Neural progenitor cell (in vitro differentiated cells): ENCODE measurements at regions not wholly inside any gene's neighbourhood (a gene's known extent, or its start where the extent isn't known, plus 50 kb on each side); places are given as distances from the start of the nearest gene placed in this dataset.

Experiments
- DNase-seq: peaks from one replicate; pipeline ENCODE4 v3.0.0-alpha.2; 2016; ENCODE audit warnings: low spot score
- H2AFZ ChIP-seq: fragments of 200-600 bp; sonication (generic); replicated peaks from 2 replicates; pipeline ENCODE4 v1.6.1; 2016; ENCODE audit warnings: antibody characterized with exemption
- H3F3A ChIP-seq: fragments of 200-600 bp; sonication (generic); 2 replicates; pipeline ENCODE4 v1.6.1; 2016; ENCODE audit warnings: antibody characterized with exemption, low read depth
- H3K27ac ChIP-seq: fragments of 200-600 bp; sonication (generic); 2 replicates; pipeline ENCODE4 v1.5.1; 2016; ENCODE audit warnings: mild to moderate bottlenecking
- H3K27me3 ChIP-seq: fragments of 200-600 bp; sonication (generic); 2 replicates; pipeline ENCODE4 v1.6.1; 2016; ENCODE audit warnings: mild to moderate bottlenecking, moderate library complexity
- H3K36me3 ChIP-seq: fragments of 200-600 bp; sonication (generic); 2 replicates; pipeline ENCODE4 v1.5.1; 2016
- H3K4me1 ChIP-seq: fragments of 200-600 bp; sonication (generic); 2 replicates; pipeline ENCODE4 v1.6.1; 2016; ENCODE audit warnings: mixed run types
- H3K4me2 ChIP-seq: fragments of 200-600 bp; sonication (generic); 2 replicates; pipeline ENCODE4 v1.6.1; 2016
- H3K4me3 ChIP-seq: fragments of 200-600 bp; sonication (generic); 2 replicates; pipeline ENCODE4 v1.5.1; 2016
- H3K79me2 ChIP-seq: fragments of 200-600 bp; sonication (generic); 2 replicates; pipeline ENCODE4 v1.6.1; 2016; ENCODE audit warnings: low read depth
- H3K9ac ChIP-seq: fragments of 200-600 bp; sonication (generic); 2 replicates; pipeline ENCODE4 v1.6.1; 2016
- H3K9me3 ChIP-seq: fragments of 200-600 bp; sonication (generic); 2 replicates; pipeline ENCODE4 v1.5.1; 2016; ENCODE audit warnings: low read depth
- H4K20me1 ChIP-seq: fragments of 200-600 bp; sonication (generic); 2 replicates; pipeline ENCODE4 v1.6.1; 2016; ENCODE audit warnings: low read depth
- H3K27ac Mint-ChIP-seq: 3 replicates; pipeline ENCODE4 v1.8.0; 2021; ENCODE audit warnings: mixed read lengths
- H3K27me3 Mint-ChIP-seq: 2 replicates; pipeline ENCODE4 v1.8.0; 2022; ENCODE audit warnings: low read depth, mild to moderate bottlenecking, inconsistent platforms, moderate library complexity, mixed read lengths; ENCODE audit not compliant: insufficient read depth
- H3K36me3 Mint-ChIP-seq: 3 replicates; pipeline ENCODE4 v1.8.0; 2021; ENCODE audit warnings: mixed read lengths
- H3K4me1 Mint-ChIP-seq: 3 replicates; pipeline ENCODE4 v1.8.0; 2021; ENCODE audit warnings: mixed read lengths
- H3K4me3 Mint-ChIP-seq: 3 replicates; pipeline ENCODE4 v1.8.0; 2021; ENCODE audit warnings: mild to moderate bottlenecking, moderate library complexity, mixed read lengths
- H3K9me3 Mint-ChIP-seq: 3 replicates; pipeline ENCODE4 v1.8.0; 2020; ENCODE audit warnings: mixed read lengths
- CTCF ChIP-seq: fragments of 200-600 bp; sonication (generic); IDR thresholded peaks from 2 replicates; pipeline ENCODE4 v1.5.1; 2017; ENCODE audit warnings: antibody characterized with exemption, mild to moderate bottlenecking
- EZH2 ChIP-seq: fragments of 200-600 bp; sonication (generic); IDR thresholded peaks from 2 replicates; pipeline ENCODE4 v1.6.1; 2017; ENCODE audit warnings: antibody characterized with exemption, mild to moderate bottlenecking, moderate library complexity
- EZH2phosphoT487 ChIP-seq: fragments of 200-600 bp; sonication (generic); IDR thresholded peaks from 2 replicates; pipeline ENCODE4 v1.6.1; 2017; ENCODE audit warnings: antibody characterized with exemption

- no peak overlapping the region for H2AFZ ChIP-seq
- H4K20me1 ChIP-seq: no peaks in the 10 kb centered on the region
- H3K36me3 ChIP-seq: no peaks in the 10 kb centered on the region
- Mint-ChIP-seq H3K4me1 (peaks cover 4% of the 10 kb centered on the region), H3K27ac (no peak overlapping the region), H3K27me3 (no peaks in the 10 kb centered on the region), H3K9me3 (peaks cover 3% of the 10 kb centered on the region), H3K36me3 (peaks cover 3% of the 10 kb centered on the region), H3K4me3 (no peak overlapping the region)
- H3K4me1 ChIP-seq: peaks cover 11% of the 10 kb centered on the region
- H3K79me2 ChIP-seq: no peaks in the 10 kb centered on the region
- H3K4me2 ChIP-seq: no peak overlapping the region
- no peaks in the 10 kb centered on the region for H3K9me3 ChIP-seq
- no peak overlapping the region for H3K27ac ChIP-seq
- no peak overlapping the region for H3K4me3 ChIP-seq
- H3K9ac ChIP-seq: no peak overlapping the region
- no peaks in the 10 kb centered on the region for H3K27me3 ChIP-seq
- no peak for DNase-seq
- no peaks in the 10 kb centered on the region for H3F3A ChIP-seq
- TF ChIP-seq CTCF (no peak), EZH2 (no peak)
Observed at GRCh38 chr5:167123126-167123525, 1168.3 kb upstream of the WWC1 start.

GRCh38 chr5:167128581-167128980 lies 1162.9 kb upstream of the WWC1 start:
- Histone ChIP-seq H3K4me3 (no peak overlapping the region), H4K20me1 (no peaks in the 10 kb centered on the region), H3K4me2 (peak overlapping the region; percentile 41), H2AFZ (no peak overlapping the region), H3K79me2 (no peaks in the 10 kb centered on the region), H3K9me3 (no peaks in the 10 kb centered on the region), H3K36me3 (no peaks in the 10 kb centered on the region), H3K9ac (no peak overlapping the region), H3K27me3 (no peaks in the 10 kb centered on the region), H3F3A (no peaks in the 10 kb centered on the region), H3K4me1 (peaks cover 28% of the 10 kb centered on the region), H3K27ac (peak overlapping the region; percentile 17)
- H3K27me3 Mint-ChIP-seq: no peaks in the 10 kb centered on the region
- H3K4me3 Mint-ChIP-seq: no peak overlapping the region
- DNase-seq: peak; percentile 70
- H3K36me3 Mint-ChIP-seq: no peaks in the 10 kb centered on the region
- H3K27ac Mint-ChIP-seq: peak overlapping the region; percentile 28
- H3K4me1 Mint-ChIP-seq: peaks cover 21% of the 10 kb centered on the region
- no peaks in the 10 kb centered on the region for H3K9me3 Mint-ChIP-seq
- no peak for TF ChIP-seq CTCF
- no peak for TF ChIP-seq EZH2phosphoT487
- no peak for TF ChIP-seq EZH2

- H3K9ac ChIP-seq: no peak overlapping the region
- no peaks in the 10 kb centered on the region for H3K4me1 ChIP-seq
- no peaks in the 10 kb centered on the region for H3K79me2 ChIP-seq
- H3K4me1 Mint-ChIP-seq: peaks cover 2% of the 10 kb centered on the region
- no peak for DNase-seq
- H3K36me3 ChIP-seq: no peaks in the 10 kb centered on the region
- H3K36me3 Mint-ChIP-seq: peaks cover 9% of the 10 kb centered on the region
- no peak for TF ChIP-seq CTCF
- no peak for TF ChIP-seq EZH2phosphoT487
- TF ChIP-seq EZH2: no peak
- H3K27ac Mint-ChIP-seq: no peak overlapping the region
- no peaks in the 10 kb centered on the region for H3K27me3 Mint-ChIP-seq
- H3K9me3 Mint-ChIP-seq: peaks cover 3% of the 10 kb centered on the region
- no peak overlapping the region for H3K27ac ChIP-seq
- no peaks in the 10 kb centered on the region for H3F3A ChIP-seq
- H3K4me2 ChIP-seq: no peak overlapping the region
- H4K20me1 ChIP-seq: no peaks in the 10 kb centered on the region
- no peaks in the 10 kb centered on the region for H3K9me3 ChIP-seq
- H3K27me3 ChIP-seq: no peaks in the 10 kb centered on the region
- H3K4me3 ChIP-seq: no peak overlapping the region
- no peak overlapping the region for H3K4me3 Mint-ChIP-seq
- H2AFZ ChIP-seq: no peak overlapping the region
Observed at GRCh38 chr5:167140548-167141291, 1150.7 kb upstream of the WWC1 start.
